DND-41 (cell line): ENCODE measurements at regions not wholly inside any gene's neighbourhood (a gene's known extent, or its start where the extent isn't known, plus 50 kb on each side); places are given as distances from the start of the nearest gene placed in this dataset.

Experiments used
- EZH2 ChIP-seq: IDR thresholded peaks from 3 replicates; pipeline ENCODE4 v1.6.1; 2012; ENCODE audit warnings: borderline replicate concordance, low read depth, mild to moderate bottlenecking, moderate library complexity, low read length, inconsistent platforms; ENCODE audit not compliant: severe bottlenecking
- TF ChIP-seq, protein P1 (sequence below): IDR thresholded peaks from 2 replicates; pipeline ENCODE4 v1.5.1; 2012; ENCODE audit warnings: borderline replicate concordance, low read length, moderate library complexity, mild to moderate bottlenecking; ENCODE audit not compliant: poor library complexity, severe bottlenecking; ENCODE audit errors: extremely low read depth

DNA sequence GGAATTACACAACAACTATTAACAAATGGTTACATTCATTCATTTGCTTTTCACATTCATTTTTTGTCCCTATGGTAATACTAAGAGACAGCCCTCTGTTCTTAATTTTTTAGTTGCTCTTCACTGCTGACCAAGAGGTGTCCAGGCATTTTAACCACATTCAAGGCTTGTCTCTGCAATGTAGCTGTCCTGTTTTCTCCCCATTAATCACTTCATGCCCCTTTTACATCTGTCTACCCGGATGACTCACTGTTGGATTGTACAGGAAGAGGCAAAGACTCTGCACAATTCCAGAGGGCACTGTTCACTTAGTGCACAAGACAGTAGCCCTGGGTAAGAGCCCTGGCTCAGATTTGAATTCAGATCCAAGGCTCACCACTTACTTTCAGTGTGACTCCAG is 168.5 kb downstream of the NOC3L start:
- no peak for TF ChIP-seq EZH2
- TF ChIP-seq, protein P1, sequence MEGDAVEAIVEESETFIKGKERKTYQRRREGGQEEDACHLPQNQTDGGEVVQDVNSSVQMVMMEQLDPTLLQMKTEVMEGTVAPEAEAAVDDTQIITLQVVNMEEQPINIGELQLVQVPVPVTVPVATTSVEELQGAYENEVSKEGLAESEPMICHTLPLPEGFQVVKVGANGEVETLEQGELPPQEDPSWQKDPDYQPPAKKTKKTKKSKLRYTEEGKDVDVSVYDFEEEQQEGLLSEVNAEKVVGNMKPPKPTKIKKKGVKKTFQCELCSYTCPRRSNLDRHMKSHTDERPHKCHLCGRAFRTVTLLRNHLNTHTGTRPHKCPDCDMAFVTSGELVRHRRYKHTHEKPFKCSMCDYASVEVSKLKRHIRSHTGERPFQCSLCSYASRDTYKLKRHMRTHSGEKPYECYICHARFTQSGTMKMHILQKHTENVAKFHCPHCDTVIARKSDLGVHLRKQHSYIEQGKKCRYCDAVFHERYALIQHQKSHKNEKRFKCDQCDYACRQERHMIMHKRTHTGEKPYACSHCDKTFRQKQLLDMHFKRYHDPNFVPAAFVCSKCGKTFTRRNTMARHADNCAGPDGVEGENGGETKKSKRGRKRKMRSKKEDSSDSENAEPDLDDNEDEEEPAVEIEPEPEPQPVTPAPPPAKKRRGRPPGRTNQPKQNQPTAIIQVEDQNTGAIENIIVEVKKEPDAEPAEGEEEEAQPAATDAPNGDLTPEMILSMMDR = no peak
